BLaER1 (cell line): ENCODE measurements at regions not wholly inside any gene's neighbourhood (a gene's known extent, or its start where the extent isn't known, plus 50 kb on each side); places are given as distances from the start of the nearest gene placed in this dataset.

Experiments
- H3K27ac ChIP-seq: shearing (Covaris generic); formaldehyde crosslinking; 2 replicates; pipeline ENCODE4 v1.8.1; 2022
- H3K27me3 ChIP-seq: shearing (Covaris generic); formaldehyde crosslinking; 2 replicates; pipeline ENCODE4 v1.8.1; 2022
- H3K36me3 ChIP-seq: shearing (Covaris generic); formaldehyde crosslinking; 2 replicates; pipeline ENCODE4 v1.8.1; 2022
- H3K4me1 ChIP-seq: shearing (Covaris generic); formaldehyde crosslinking; 2 replicates; pipeline ENCODE4 v1.8.1; 2022
- H3K4me2 ChIP-seq: shearing (Covaris generic); formaldehyde crosslinking; 2 replicates; pipeline ENCODE4 v1.8.1; 2022
- H3K4me3 ChIP-seq: shearing (Covaris generic); formaldehyde crosslinking; 2 replicates; pipeline ENCODE4 v1.8.1; 2022
- H3K9ac ChIP-seq: shearing (Covaris generic); formaldehyde crosslinking; 2 replicates; pipeline ENCODE4 v1.8.1; 2022
- H3K9me3 ChIP-seq: shearing (Covaris generic); formaldehyde crosslinking; 2 replicates; pipeline ENCODE4 v1.8.1; 2022
- H4K20me1 ChIP-seq: shearing (Covaris generic); formaldehyde crosslinking; 2 replicates; pipeline ENCODE4 v1.8.1; 2022
- Cebpa-rat ChIP-seq: shearing (Covaris generic); IDR thresholded peaks from 2 replicates; pipeline ENCODE4 v1.8.1; 2022

DNA sequence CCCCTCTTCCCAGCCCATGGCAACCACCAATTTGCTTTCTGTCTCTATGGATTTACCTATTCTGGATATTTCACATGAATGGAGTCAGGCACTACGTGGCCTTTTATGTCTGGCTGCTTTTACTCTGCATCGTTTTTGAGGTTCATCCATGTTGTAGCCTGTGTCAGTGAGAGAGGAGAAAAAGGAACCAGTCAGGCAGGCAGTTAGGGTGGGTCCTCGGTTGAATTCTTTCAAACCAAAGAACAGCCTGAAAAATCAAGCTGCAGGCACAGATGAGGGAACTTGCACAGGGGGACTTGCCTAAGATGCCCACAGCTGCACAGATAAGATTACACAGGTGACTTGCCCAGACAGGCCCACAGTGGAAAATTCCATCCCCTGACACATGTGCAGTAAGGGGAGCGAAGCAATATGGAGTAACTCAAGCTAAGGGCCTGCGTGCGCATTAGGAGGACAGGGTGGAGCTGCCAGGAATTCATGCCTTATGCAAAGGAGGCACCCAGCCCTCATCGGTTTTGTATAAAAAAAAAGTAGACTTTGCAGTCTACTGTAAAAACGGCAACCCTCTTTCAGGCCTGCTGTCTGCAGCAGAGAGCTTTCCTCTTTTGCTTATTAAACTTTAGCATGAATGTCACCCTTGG is 152.4 kb upstream of the RFLNA start:
- Histone ChIP-seq H3K27me3 (no peaks in the 10 kb centered on the region), H3K27ac (no peak overlapping the region), H3K36me3 (no peaks in the 10 kb centered on the region), H3K4me2 (no peak overlapping the region), H3K9me3 (peaks cover 20% of the 10 kb centered on the region), H3K9ac (no peak overlapping the region), H4K20me1 (no peaks in the 10 kb centered on the region), H3K4me3 (no peak overlapping the region), H3K4me1 (peaks cover 25% of the 10 kb centered on the region)
- TF ChIP-seq Cebpa-rat, result no peak

- Histone ChIP-seq H3K27ac (no peak overlapping the region), H4K20me1 (no peaks in the 10 kb centered on the region), H3K4me2 (no peak overlapping the region), H3K4me3 (no peak overlapping the region), H3K27me3 (no peaks in the 10 kb centered on the region), H3K4me1 (peaks cover 36% of the 10 kb centered on the region), H3K9ac (no peak overlapping the region), H3K9me3 (peaks cover 13% of the 10 kb centered on the region), H3K36me3 (no peaks in the 10 kb centered on the region)
- no peak for TF ChIP-seq Cebpa-rat
Measured at GRCh38 chr12:124143726-124144125, 151.2 kb upstream of the RFLNA start.

- Histone ChIP-seq H3K4me3 (no peak overlapping the region), H3K4me2 (no peak overlapping the region), H4K20me1 (no peaks in the 10 kb centered on the region), H3K27me3 (no peaks in the 10 kb centered on the region), H3K36me3 (no peaks in the 10 kb centered on the region), H3K4me1 (peaks cover 45% of the 10 kb centered on the region), H3K27ac (no peak overlapping the region), H3K9me3 (peaks cover 13% of the 10 kb centered on the region), H3K9ac (no peak overlapping the region)
- TF ChIP-seq Cebpa-rat, result no peak
Measured at GRCh38 chr12:124144531-124145194, 150.2 kb upstream of the RFLNA start.

DNA sequence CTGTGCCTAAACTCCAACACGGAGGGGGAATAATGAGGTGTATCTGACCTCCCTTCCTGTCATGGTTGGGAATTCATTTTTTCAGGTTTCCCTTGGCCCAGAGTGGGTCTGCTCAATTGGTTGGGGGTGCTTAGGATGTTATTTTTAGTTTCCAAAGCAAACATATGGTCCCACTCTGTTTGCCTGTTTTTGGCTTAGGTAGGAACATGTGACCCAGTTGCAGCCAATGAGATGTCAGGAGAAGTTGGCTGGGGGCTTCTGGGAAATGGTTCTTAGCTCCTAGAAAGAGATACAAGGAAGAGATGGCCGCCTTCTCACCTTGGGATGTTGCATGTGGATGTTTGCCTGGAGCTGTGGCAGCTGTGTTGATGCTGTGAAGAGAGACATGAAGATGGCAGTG is 147.9 kb upstream of the RFLNA start:
- TF ChIP-seq Cebpa-rat, result no peak
- Histone ChIP-seq H3K27ac (peak overlapping the region; percentile 89), H4K20me1 (no peaks in the 10 kb centered on the region), H3K4me1 (peaks cover 44% of the 10 kb centered on the region), H3K36me3 (no peaks in the 10 kb centered on the region), H3K4me3 (no peak overlapping the region), H3K9ac (no peak overlapping the region), H3K9me3 (peaks cover 14% of the 10 kb centered on the region), H3K27me3 (no peaks in the 10 kb centered on the region), H3K4me2 (peak overlapping the region; percentile 84)

GRCh38 chr12:124147575-124147974 is 147.3 kb upstream of the RFLNA start:
- Histone ChIP-seq H3K27ac (peak overlapping the region; percentile 89), H4K20me1 (no peaks in the 10 kb centered on the region), H3K4me3 (0 out of 2 replicates have a peak overlapping the region, but pooled peaks have one; percentile 34), H3K4me1 (peaks cover 43% of the 10 kb centered on the region), H3K36me3 (no peaks in the 10 kb centered on the region), H3K9ac (peak overlapping the region; percentile 54; the same call in 1 of the 2 replicates), H3K4me2 (peak overlapping the region; percentile 84), H3K27me3 (no peaks in the 10 kb centered on the region), H3K9me3 (peaks cover 8% of the 10 kb centered on the region)
- no peak for TF ChIP-seq Cebpa-rat

GRCh38 chr12:124148481-124149273 is 146.2 kb upstream of the RFLNA start:
- no peak for TF ChIP-seq Cebpa-rat
- peaks cover 43% of the 10 kb centered on the region for H3K4me1 ChIP-seq
- no peaks in the 10 kb centered on the region for H3K36me3 ChIP-seq
- H3K27ac ChIP-seq, result peak overlapping the region; percentile 89
- no peaks in the 10 kb centered on the region for H4K20me1 ChIP-seq
- peak overlapping the region; percentile 54 for H3K9ac ChIP-seq
- H3K27me3 ChIP-seq, result no peaks in the 10 kb centered on the region
- H3K9me3 ChIP-seq, result 0 out of 2 replicates have a peak, but pooled peaks cover 4% of the 10 kb centered on the region
- peak overlapping the region; percentile 84 for H3K4me2 ChIP-seq
- peak overlapping the region; percentile 34; the same call in 1 of the 2 replicates for H3K4me3 ChIP-seq

DNA sequence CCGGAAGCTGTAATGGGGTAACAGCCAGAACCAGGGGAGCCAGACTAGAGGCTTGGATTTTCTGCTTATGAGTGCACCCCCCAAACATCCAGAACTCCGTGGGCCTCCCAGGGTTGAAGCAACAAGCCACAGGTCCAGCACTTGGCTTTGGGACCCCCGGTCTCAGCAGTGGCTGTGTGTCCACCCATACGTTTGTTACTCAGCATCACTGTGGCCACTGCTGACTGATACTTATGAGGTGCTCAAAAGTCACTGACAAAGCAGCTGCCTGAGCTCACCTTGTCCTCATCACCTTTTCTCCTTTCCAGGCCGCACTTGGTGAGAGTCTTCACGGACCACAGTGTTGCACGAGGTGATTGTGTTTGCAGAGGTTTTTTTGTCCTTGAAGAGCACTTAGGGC is 145.6 kb upstream of the RFLNA start:
- H3K27ac ChIP-seq, result peak overlapping the region; percentile 89
- peak overlapping the region; percentile 84 for H3K4me2 ChIP-seq
- no peaks in the 10 kb centered on the region for H3K27me3 ChIP-seq
- peak overlapping the region; percentile 54; the same call in 1 of the 2 replicates for H3K9ac ChIP-seq
- no peaks in the 10 kb centered on the region for H3K36me3 ChIP-seq
- 0 out of 2 replicates have a peak overlapping the region, but pooled peaks have one; percentile 15 for H3K4me3 ChIP-seq
- H3K4me1 ChIP-seq, result peaks cover 43% of the 10 kb centered on the region
- H4K20me1 ChIP-seq, result no peaks in the 10 kb centered on the region
- 0 out of 2 replicates have a peak, but pooled peaks cover 4% of the 10 kb centered on the region for H3K9me3 ChIP-seq
- TF ChIP-seq Cebpa-rat, result no peak

DNA sequence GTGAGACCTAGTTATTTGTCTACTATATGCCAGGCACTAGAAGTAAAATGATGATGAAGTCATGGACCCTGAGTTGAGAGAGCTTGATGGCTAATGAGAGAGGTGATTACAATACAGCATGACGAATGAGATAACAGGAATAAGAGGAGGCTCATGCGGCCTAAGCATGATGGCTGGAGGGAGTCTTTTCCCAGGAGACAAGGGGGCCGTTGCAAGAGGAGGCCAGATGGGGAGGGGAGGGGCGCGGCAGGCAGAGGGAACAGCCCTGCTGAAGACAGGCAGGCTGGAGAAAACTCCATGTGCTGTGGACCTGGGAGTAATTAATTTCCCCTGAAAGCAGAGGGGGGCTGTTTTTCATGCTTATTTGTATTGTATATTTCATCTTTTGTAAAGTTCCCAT is 144.7 kb upstream of the RFLNA start:
- H3K4me1 ChIP-seq, result peaks cover 44% of the 10 kb centered on the region
- peak overlapping the region; percentile 84 for H3K4me2 ChIP-seq
- H3K27me3 ChIP-seq, result no peaks in the 10 kb centered on the region
- peak overlapping the region; percentile 89 for H3K27ac ChIP-seq
- no peaks in the 10 kb centered on the region for H4K20me1 ChIP-seq
- no peak for TF ChIP-seq Cebpa-rat
- no peaks in the 10 kb centered on the region for H3K36me3 ChIP-seq
- no peak overlapping the region for H3K4me3 ChIP-seq
- 0 out of 2 replicates have a peak, but pooled peaks cover 4% of the 10 kb centered on the region for H3K9me3 ChIP-seq
- no peak overlapping the region; the same call in 1 of the 2 replicates for H3K9ac ChIP-seq

DNA sequence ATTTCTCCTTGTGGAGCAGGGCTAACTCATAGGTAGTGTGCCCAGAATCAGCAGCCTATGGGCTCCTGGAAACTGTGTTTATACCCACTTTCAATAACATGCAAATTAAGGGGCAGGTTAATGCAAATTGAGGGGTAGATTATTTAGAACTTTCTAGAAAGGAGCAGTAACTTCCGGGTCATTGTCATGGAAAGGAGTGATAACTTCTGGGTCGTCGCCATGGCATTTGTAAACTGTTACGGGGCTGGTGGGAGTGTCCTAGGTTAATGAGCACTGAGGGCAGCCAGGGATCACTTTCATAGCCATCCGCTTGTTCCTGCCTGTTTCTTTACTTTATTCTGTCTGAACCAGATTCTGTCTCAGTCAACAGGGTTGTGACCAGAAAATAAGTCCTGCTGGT is 143.3 kb upstream of the RFLNA start:
- H3K4me2 ChIP-seq, result no peak overlapping the region
- H3K27ac ChIP-seq, result no peak overlapping the region
- H4K20me1 ChIP-seq, result no peaks in the 10 kb centered on the region
- H3K4me3 ChIP-seq, result no peak overlapping the region
- H3K9ac ChIP-seq, result no peak overlapping the region
- H3K9me3 ChIP-seq, result 0 out of 2 replicates have a peak, but pooled peaks cover 4% of the 10 kb centered on the region
- no peak for TF ChIP-seq Cebpa-rat
- H3K27me3 ChIP-seq, result no peaks in the 10 kb centered on the region
- H3K4me1 ChIP-seq, result peaks cover 52% of the 10 kb centered on the region
- H3K36me3 ChIP-seq, result no peaks in the 10 kb centered on the region
